NCI-H345 treated with DMSO at 0.1 percent for 48 hours (cell line): ENCODE measurements at regions not wholly inside any gene's neighbourhood (a gene's known extent, or its start where the extent isn't known, plus 50 kb on each side); places are given as distances from the start of the nearest gene placed in this dataset.

Source experiments
- DNase-seq: peaks from one replicate; lab custom pipeline; 2025; ENCODE audit not compliant: unreplicated experiment; lab: John Stamatoyannopoulos, UW

GRCh38 chr4:65983061-65983460 lies 312.8 kb upstream of the EPHA5 start:
- DNase-seq: no peak

GRCh38 chr4:65976287-65976686 lies 306.0 kb upstream of the EPHA5 start:
- no peak for DNase-seq

- no peak for DNase-seq
Observed at GRCh38 chr4:65973186-65973585, 302.9 kb upstream of the EPHA5 start.

GRCh38 chr4:65971686-65972085 lies 301.4 kb upstream of the EPHA5 start:
- DNase-seq: no peak

- DNase-seq: no peak
Observed at GRCh38 chr4:65968831-65969558, 298.7 kb upstream of the EPHA5 start.

- DNase-seq: no peak
Observed at GRCh38 chr4:65960751-65961150, 290.5 kb upstream of the EPHA5 start.

- DNase-seq: no peak
Observed at GRCh38 chr4:65954416-65954815, 284.1 kb upstream of the EPHA5 start.

- DNase-seq: no peak
Observed at GRCh38 chr4:65951177-65951576, 280.9 kb upstream of the EPHA5 start.

- no peak for DNase-seq
Observed at GRCh38 chr4:65943076-65943475, 272.8 kb upstream of the EPHA5 start.

GRCh38 chr4:65924843-65925242 lies 254.6 kb upstream of the EPHA5 start:
- no peak for DNase-seq

- no peak for DNase-seq
Observed at GRCh38 chr4:65923616-65924015, 253.3 kb upstream of the EPHA5 start.

GRCh38 chr4:65921180-65921579 lies 250.9 kb upstream of the EPHA5 start:
- DNase-seq: no peak

- DNase-seq: no peak
Observed at GRCh38 chr4:65918872-65919271, 248.6 kb upstream of the EPHA5 start.

- DNase-seq: no peak
Observed at GRCh38 chr4:65918212-65918611, 247.9 kb upstream of the EPHA5 start.

GRCh38 chr4:65917486-65917885 lies 247.2 kb upstream of the EPHA5 start:
- no peak for DNase-seq

- DNase-seq: no peak
Observed at GRCh38 chr4:65911720-65912119, 241.4 kb upstream of the EPHA5 start.

GRCh38 chr4:65893957-65894755 lies 223.9 kb upstream of the EPHA5 start:
- no peak for DNase-seq

GRCh38 chr4:65893271-65893670 lies 223.0 kb upstream of the EPHA5 start:
- no peak for DNase-seq

GRCh38 chr4:65880594-65880993 lies 210.3 kb upstream of the EPHA5 start:
- DNase-seq: no peak

GRCh38 chr4:65868096-65868824 lies 198.0 kb upstream of the EPHA5 start:
- no peak for DNase-seq

- DNase-seq: no peak
Observed at GRCh38 chr4:65865489-65865888, 195.2 kb upstream of the EPHA5 start.

GRCh38 chr4:65861993-65862392 lies 191.7 kb upstream of the EPHA5 start:
- no peak for DNase-seq
